ENCODE measurements at regions not wholly inside any gene's neighbourhood (a gene's known extent, or its start where the extent isn't known, plus 50 kb on each side); places are given as distances from the start of the nearest gene placed in this dataset.

DNA sequence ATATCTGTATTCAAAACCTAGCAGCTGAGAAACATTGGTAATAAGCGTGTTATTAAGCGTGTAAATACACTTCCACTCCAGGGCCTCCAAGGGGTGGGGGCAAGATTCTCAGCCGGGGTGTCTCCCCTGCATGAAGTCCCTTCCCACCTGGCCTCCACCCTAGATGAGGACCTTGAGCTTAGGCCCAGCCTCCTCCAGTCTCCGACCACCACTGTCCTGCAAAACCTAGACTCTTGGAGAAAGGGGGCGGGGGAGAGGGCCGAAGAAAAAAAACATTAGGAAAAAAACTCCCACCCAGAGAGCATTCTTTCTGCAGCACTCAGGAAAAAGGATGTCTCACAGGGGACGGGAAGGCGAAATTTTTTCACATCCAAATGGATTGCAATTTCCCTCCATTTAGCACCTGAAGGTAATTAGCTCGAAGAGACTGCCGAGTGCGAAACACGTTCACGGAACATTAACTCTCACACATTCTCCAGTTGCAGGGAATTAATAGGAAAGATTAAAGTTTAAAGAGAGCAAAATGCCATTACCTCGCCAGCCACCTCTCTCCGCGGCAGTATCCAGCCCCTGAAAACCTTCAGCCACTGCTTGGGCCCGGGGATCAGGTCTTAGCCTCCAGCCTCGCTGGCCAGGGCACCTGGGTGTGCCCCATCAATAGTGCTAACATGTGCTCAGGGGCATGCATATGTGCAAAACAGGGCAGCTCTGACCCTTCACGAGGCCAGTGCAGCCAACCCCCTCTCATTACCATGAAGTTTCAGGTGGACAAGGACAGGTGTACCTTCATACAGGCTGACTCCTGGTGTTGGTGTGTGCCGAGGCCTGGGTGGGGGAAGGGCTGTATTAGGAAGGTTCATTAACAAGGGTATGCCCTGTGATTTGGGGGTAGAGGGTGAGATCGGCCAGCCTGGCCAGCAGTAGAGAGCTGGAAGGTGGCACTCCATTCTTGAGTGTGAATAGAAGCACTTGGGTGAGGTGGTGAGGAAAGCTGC is 77.2 kb downstream of the HIF1AN start:
- DNase-seq (ENCODE audit: low spot score) (peak; percentile 32), ATAC-seq (no peak)

- no peak for DNase-seq (ENCODE audit: low spot score)
Observed at GRCh38 chr10:100613846-100614245, 78.1 kb downstream of the HIF1AN start.

GRCh38 chr10:100614429-100615095 is 78.8 kb downstream of the HIF1AN start:
- DNase-seq (ENCODE audit: low spot score) (peak; percentile 6), ATAC-seq (no peak)

More at GRCh38 chr10:100613846-100614245, 78.1 kb downstream of the HIF1AN start:
- no peak for ATAC-seq

- no peak for DNase-seq (ENCODE audit: low spot score)
- ATAC-seq: no peak
Observed at GRCh38 chr10:100615241-100615640, 79.5 kb downstream of the HIF1AN start.

- DNase-seq (ENCODE audit: low spot score) (no peak), ATAC-seq (no peak)
Observed at GRCh38 chr10:100615908-100616307, 80.2 kb downstream of the HIF1AN start.

GRCh38 chr10:100618091-100618615 is 82.4 kb downstream of the HIF1AN start:
- DNase-seq (ENCODE audit: low spot score) (no peak), ATAC-seq (no peak)

DNA sequence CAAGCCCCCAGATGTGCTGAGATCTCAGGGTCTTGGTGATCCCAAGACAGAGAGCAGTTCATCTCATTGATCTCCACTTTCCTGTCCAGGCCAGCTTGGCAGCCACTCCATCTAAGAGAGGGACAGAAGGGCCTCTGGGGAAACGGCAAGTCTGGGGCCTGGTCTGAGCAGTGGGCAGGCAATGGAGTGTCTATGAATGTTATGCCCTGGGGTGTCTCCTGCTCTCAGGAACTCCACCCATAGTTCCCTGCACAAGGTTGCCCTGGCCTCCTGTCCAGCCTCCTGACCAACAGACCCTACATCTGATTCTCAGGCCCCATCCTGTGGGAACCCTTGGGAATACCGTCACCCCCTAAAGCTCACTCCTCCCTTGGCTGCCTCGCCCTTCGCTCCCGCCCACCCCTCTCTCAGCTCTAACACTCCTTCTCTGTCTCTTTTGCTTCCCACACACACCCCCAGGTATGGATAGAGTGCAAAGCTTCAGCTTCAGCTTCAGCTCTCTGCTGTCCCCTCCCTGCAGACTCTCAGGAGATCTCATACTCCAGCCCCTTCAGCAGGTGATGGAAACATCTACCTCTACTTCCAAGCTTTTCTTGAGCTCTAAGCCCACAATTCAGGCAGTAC is 83.0 kb downstream of the HIF1AN start:
- no peak for DNase-seq (ENCODE audit: low spot score)
- no peak for ATAC-seq

- DNase-seq (ENCODE audit: low spot score) (no peak), ATAC-seq (no peak)
Observed at GRCh38 chr10:100620087-100620835, 84.5 kb downstream of the HIF1AN start.

DNA sequence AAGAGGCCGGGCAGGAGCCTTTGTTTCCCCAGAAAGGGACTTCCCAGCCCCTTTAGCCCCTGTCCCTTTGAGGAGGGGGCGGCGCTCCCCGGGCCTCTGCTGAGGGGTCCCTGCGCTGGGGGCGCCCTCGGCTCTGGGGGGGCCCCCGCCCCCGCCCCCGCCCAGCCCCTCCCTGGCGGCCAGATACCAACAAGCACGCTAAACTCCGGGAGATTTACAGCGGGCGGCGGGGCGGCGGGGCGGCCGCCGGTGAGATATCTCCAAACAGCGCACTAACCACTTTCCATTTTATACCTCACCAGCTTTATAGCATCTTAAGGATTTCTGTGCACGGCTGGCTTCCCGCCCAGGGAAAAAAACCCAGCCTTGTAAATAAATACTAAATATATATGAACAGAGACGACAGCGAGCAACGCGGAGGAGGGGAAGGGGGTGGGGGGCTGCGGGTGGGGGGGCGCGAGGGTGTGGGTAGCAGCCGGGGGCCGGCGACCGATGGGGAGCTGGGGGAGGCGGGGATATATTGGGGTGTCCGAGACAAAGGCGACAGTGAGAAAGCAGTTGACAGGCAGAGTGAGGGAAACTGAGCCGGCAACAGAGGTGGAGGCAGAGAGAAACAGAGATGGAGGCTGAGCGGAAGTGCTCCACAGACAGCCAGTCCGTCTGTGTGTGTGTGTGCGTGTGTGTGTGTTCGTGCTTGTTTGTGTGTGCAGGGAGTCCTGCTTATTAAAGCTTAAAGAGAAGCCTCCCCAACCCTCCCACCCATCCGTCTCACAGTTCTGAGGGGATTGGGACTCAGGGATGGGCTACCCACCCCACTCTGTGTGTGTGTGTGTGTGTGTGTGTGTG is 85.8 kb downstream of the HIF1AN start:
- DNase-seq (ENCODE audit: low spot score) (no peak), ATAC-seq (no peak)

DNA sequence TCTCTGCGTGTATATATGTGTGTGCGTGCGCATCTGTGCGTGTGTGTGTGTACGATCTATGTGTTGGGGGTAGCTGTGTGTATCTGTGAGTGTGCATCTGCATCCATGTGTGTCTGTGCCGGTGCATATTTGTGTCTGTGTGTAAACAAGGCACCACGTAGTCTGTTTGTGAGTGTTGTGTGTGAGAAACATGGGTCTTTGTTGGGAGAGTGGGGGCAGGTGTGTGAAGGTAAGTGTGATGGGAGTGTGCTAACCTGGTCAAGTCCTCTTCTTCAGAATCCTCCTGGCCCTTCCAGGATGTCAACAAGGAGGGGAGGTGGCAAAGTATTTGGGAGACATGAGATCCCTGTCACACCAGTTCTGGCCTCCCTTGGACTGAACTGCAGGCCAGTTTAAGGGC is 87.2 kb downstream of the HIF1AN start:
- ATAC-seq (no peak), DNase-seq (ENCODE audit: low spot score) (no peak)

GRCh38 chr10:100623521-100624230 is 87.9 kb downstream of the HIF1AN start:
- no peak for ATAC-seq
- no peak for DNase-seq (ENCODE audit: low spot score)

DNA sequence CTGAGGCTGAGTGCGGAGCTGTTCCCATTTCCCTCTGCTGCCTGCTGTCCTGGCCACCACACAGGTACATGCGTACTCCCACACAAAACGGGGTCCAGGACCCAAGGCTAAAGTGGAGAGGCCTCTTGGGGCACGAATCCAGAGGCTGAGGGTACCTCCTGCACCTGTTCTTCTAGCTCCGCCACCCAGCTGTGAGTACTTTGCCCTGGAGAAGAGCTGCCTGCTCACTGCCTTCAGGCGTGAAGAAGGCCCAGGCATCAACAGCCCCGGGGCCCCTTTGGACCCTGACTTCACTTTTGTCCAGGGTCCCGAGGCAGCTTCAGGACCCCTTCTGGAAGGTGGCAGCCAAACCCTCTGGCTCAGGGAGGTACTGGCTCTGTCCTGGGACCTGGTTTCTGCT is 88.6 kb downstream of the HIF1AN start:
- no peak for DNase-seq (ENCODE audit: low spot score)
- ATAC-seq: no peak

DNA sequence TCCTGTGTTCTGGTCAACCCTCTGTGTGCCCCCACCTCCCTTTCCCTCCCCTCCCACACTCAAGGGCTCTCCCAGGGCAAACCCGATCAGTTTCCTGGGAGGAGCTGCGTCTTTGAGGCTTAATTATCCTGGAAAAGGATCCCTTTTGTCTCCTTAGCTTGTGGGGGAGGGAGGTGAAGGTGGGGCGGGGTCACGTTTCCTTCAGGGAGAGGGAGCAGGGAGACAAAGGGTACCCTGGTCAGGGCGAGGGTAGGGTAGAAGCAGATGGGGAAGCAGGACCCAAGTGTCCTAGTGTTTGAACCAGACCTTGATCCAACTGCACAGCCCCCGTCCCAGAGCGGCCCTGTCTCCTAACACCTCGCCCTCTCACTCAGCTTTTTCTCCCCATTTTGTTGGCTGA is 90.1 kb downstream of the HIF1AN start:
- DNase-seq (ENCODE audit: low spot score) (no peak), ATAC-seq (no peak)

DNA sequence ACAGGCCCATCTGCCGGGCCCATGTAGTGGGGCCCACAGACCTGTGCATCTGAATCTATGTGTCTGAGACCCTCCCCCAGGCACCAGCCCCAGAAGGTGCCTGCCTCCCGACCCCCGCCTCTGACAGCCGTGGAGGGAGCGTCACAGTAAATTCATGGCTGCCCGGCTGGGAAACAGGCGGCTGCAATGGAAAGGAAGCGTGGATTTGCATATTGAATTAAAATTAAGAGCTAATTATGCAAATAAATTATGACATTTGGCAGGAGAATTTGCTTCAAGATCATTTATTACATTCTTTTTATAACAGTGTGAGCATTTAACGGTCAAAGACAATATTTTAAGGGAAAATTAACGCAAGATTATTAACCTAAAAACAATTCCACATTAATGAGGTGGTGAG is 92.3 kb downstream of the HIF1AN start:
- DNase-seq (ENCODE audit: low spot score) (no peak), ATAC-seq (no peak)

GRCh38 chr10:100631192-100631591 is 95.4 kb downstream of the HIF1AN start:
- DNase-seq (ENCODE audit: low spot score) (no peak), ATAC-seq (no peak)

- no peak for DNase-seq (ENCODE audit: low spot score)
- ATAC-seq: no peak
Observed at GRCh38 chr10:100632027-100632426, 96.3 kb downstream of the HIF1AN start.

DNA sequence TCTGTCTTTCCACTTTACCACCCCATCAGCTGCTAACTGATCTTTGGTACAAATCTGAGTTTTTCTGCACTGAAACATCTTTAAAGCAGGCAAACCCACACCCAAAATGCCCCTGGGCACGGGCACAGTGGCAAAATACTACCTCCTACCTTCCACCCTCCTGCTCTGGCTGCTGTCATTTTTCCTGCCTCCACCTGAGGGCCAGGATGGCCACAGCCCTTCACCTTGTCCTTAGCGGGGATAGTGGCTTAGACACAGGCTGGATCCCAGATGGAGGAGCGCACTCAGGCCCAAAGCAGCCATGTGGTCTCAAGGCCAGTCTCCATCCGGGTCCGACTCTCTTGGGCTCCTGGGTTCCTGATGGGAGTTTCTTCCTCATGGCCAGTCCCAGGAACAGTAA is 98.3 kb downstream of the HIF1AN start:
- DNase-seq (ENCODE audit: low spot score) (no peak), ATAC-seq (no peak)

DNA sequence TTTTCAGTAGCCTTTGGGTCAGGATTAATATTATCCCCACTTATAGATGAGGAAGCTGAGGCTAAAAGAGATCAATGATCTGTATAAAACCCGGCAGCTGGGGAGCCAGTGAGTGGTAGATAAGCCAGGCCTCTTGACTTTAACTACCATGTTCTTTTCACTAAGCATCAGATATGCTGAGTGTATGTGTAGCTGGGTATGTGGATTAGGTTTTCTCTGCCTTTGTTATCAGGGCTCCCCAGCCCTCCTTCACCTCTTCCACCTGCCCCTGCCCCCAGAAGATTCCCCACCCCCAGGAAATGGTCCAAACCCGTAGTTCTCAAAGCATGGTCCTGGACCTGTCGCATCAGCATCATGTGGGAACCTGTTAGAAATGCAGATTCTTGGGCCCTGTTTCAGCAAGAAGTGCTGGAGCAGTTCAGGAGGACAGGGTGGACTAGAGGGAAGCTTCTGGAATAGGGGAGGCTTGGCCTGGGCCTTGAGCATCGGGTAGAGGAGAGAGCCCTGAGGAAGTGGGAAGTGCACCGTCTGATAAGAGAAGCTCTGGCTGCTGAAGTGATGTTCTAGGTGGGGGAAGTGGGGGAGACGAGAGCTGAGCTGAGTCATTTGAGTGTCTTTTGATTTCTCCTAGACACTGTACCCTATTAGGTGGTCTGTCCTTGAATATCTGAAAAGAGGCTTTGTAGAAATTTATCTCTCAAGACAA is 101.3 kb downstream of the HIF1AN start:
- DNase-seq (ENCODE audit: low spot score) (no peak), ATAC-seq (no peak)

GRCh38 chr10:100637785-100638184 is 102.0 kb downstream of the HIF1AN start:
- ATAC-seq: peak; percentile 77
- DNase-seq (ENCODE audit: low spot score): no peak
